ENCODE measurements at regions not wholly inside any gene's neighbourhood (a gene's known extent, or its start where the extent isn't known, plus 50 kb on each side); places are given as distances from the start of the nearest gene placed in this dataset.

GRCh38 chr12:18878676-18879180, 140.8 kb downstream of the CAPZA3 start:
- TF ChIP-seq FOS (IDR thresholded peaks at IDR 0.05; ENCODE audit: low read depth, low read length): no peak
- no peak for TF ChIP-seq CTCF (conservative IDR thresholded peaks at IDR 0.05; ENCODE audit: low read depth, low read length)
- TF ChIP-seq MAZ (IDR thresholded peaks at IDR 0.05; ENCODE audit: borderline replicate concordance, low read depth, low read length): no peak
- TF ChIP-seq POLR2A (IDR thresholded peaks at IDR 0.05; ENCODE audit: low read depth, low read length): no peak
- no peak for TF ChIP-seq SMC3 (IDR thresholded peaks at IDR 0.05; ENCODE audit: low read depth, low read length)
- TF ChIP-seq NFE2L2 (IDR thresholded peaks at IDR 0.05; ENCODE audit: low read depth, low read length): no peak

Data from IMR-90 (cell line).